ENCODE measurements at regions not wholly inside any gene's neighbourhood (a gene's known extent, or its start where the extent isn't known, plus 50 kb on each side); places are given as distances from the start of the nearest gene placed in this dataset.

- POLR2A ChIA-PET: no interaction called here
- H3K27me3 ChIP-seq (replicated peaks in 1 of 4; ENCODE audit: control extremely low read depth in 1 of 4, control insufficient read depth in 3 of 4, insufficient read depth in 4 of 4, low read length in 3 of 4): peaks cover 0 to 2% (median 0%) of the 10 kb centered on the region in 4 experiments
- H4K20me1 ChIP-seq (ENCODE audit: control insufficient read depth, insufficient read depth, low read length, poor library complexity, severe bottlenecking): no peaks in the 10 kb centered on the region
- H3K4me1 Mint-ChIP-seq: peaks cover 12% of the 10 kb centered on the region
- H3K4me1 ChIP-seq (ENCODE audit: control insufficient read depth in 2 of 2, insufficient read depth in 2 of 2, low read length in 2 of 2): peaks cover 9 to 10% of the 10 kb centered on the region in 2 donors
- peaks cover 15% of the 10 kb centered on the region for H3K27me3 Mint-ChIP-seq
- no peak overlapping the region for H3K4me3 ChIP-seq (ENCODE audit: control extremely low read depth in 1 of 5, extremely low read depth in 1 of 5, insufficient read depth in 1 of 5, low read depth in 2 of 5, low read length in 4 of 5)
- H2AFZ ChIP-seq (ENCODE audit: insufficient read depth, low read depth, low read length, poor library complexity, severe bottlenecking): no peak overlapping the region
- DNase-seq (no peak), ATAC-seq (ENCODE audit: low read depth) (no peak)
- no peak overlapping the region for H3K27ac ChIP-seq (ENCODE audit: low read length in 2 of 2)
- TF ChIP-seq EZH2 (IDR thresholded peaks at IDR 0.05; ENCODE audit: borderline replicate concordance, insufficient read depth, low read depth, low read length, poor library complexity, severe bottlenecking) (no peak), CTCF (IDR thresholded peaks at IDR 0.05) (no peak)
- no peaks in the 10 kb centered on the region for H3K9me3 Mint-ChIP-seq (ENCODE audit: insufficient read depth)
- WGBS (ENCODE audit: insufficient coverage): no CpG with 5 or more reads among the region's 6 CpGs
- no peaks in the 10 kb centered on the region for H3K79me2 ChIP-seq (ENCODE audit: control insufficient read depth, insufficient read depth, low read length)
- no peak overlapping the region for H3K27ac Mint-ChIP-seq
- CTCF ChIA-PET: no interaction called here
- intact Hi-C loops (cut with micrococcal nuclease): no loop called here
- no peaks in the 10 kb centered on the region for H3K36me3 ChIP-seq (replicated peaks in 1 of 2; ENCODE audit: control extremely low read depth in 1 of 2, control insufficient read depth in 1 of 2, extremely low read depth in 1 of 2, insufficient read depth in 2 of 2, low read length in 1 of 2)
- no peak overlapping the region for H3K4me3 Mint-ChIP-seq
- no peaks in the 10 kb centered on the region for H3K9me3 ChIP-seq (ENCODE audit: control extremely low read depth in 1 of 3, control insufficient read depth in 2 of 3, insufficient read depth in 1 of 3, low read length in 2 of 3)
- no peak overlapping the region for H3K9ac ChIP-seq (ENCODE audit: low read length)
- no peak overlapping the region for H3K4me2 ChIP-seq (replicated peaks; ENCODE audit: low read depth, low read length, poor library complexity, severe bottlenecking)
These were observed 85.3 kb upstream of the PARP11 start for GRCh38 chr12:3958534-3958933.

- 93% methylated on average over 22 of the region's 23 CpGs for WGBS (ENCODE audit: insufficient coverage)
- intact Hi-C loops (cut with micrococcal nuclease): no loop called here
- H3K4me3 Mint-ChIP-seq: no peak overlapping the region
- DNase-seq (no peak), ATAC-seq (ENCODE audit: low read depth) (no peak)
- ChIA-PET CTCF (no interaction called here), POLR2A (no interaction called here)
- peak overlapping the region; percentile 19 for H2AFZ ChIP-seq (ENCODE audit: insufficient read depth, low read depth, low read length, poor library complexity, severe bottlenecking)
- H3K4me1 ChIP-seq (ENCODE audit: control insufficient read depth in 2 of 2, insufficient read depth in 2 of 2, low read length in 2 of 2): peaks cover 17 to 20% of the 10 kb centered on the region in 2 donors
- no peaks in the 10 kb centered on the region for H3K36me3 ChIP-seq (replicated peaks in 1 of 2; ENCODE audit: control extremely low read depth in 1 of 2, control insufficient read depth in 1 of 2, extremely low read depth in 1 of 2, insufficient read depth in 2 of 2, low read length in 1 of 2)
- H3K9me3 Mint-ChIP-seq (ENCODE audit: insufficient read depth): no peaks in the 10 kb centered on the region
- TF ChIP-seq CTCF (IDR thresholded peaks at IDR 0.05) (no peak), EZH2 (IDR thresholded peaks at IDR 0.05; ENCODE audit: borderline replicate concordance, insufficient read depth, low read depth, low read length, poor library complexity, severe bottlenecking) (no peak)
- no peak overlapping the region for H3K4me3 ChIP-seq (ENCODE audit: control extremely low read depth in 1 of 5, extremely low read depth in 1 of 5, insufficient read depth in 1 of 5, low read depth in 2 of 5, low read length in 4 of 5)
- H3K27ac Mint-ChIP-seq: no peak overlapping the region
- peaks cover 0 to under 1% (median 0%) of the 10 kb centered on the region in 3 donors for H3K9me3 ChIP-seq (ENCODE audit: control extremely low read depth in 1 of 3, control insufficient read depth in 2 of 3, insufficient read depth in 1 of 3, low read length in 2 of 3)
- H3K27ac ChIP-seq (ENCODE audit: low read length in 2 of 2): no peak overlapping the region
- no peaks in the 10 kb centered on the region for H3K79me2 ChIP-seq (ENCODE audit: control insufficient read depth, insufficient read depth, low read length)
- H3K27me3 Mint-ChIP-seq: peaks cover 8% of the 10 kb centered on the region
- H3K9ac ChIP-seq (ENCODE audit: low read length): no peak overlapping the region
- no peaks in the 10 kb centered on the region for H4K20me1 ChIP-seq (ENCODE audit: control insufficient read depth, insufficient read depth, low read length, poor library complexity, severe bottlenecking)
- H3K4me1 Mint-ChIP-seq: peaks cover 21% of the 10 kb centered on the region
- peaks cover 0 to 2% (median 0%) of the 10 kb centered on the region in 4 experiments for H3K27me3 ChIP-seq (replicated peaks in 1 of 4; ENCODE audit: control extremely low read depth in 1 of 4, control insufficient read depth in 3 of 4, insufficient read depth in 4 of 4, low read length in 3 of 4)
- H3K4me2 ChIP-seq (replicated peaks; ENCODE audit: low read depth, low read length, poor library complexity, severe bottlenecking): no peak overlapping the region
These were observed 78.4 kb upstream of the PARP11 start for GRCh38 chr12:3951380-3952135.
